Choroid plexus epithelial cell (primary cell): ENCODE measurements at regions not wholly inside any gene's neighbourhood (a gene's known extent, or its start where the extent isn't known, plus 50 kb on each side); places are given as distances from the start of the nearest gene placed in this dataset.
"Not testable (repeated sequence)": the region's sequence is repeated elsewhere in the genome, so short reads cannot be mapped to it uniquely, and the experiment has no call there.

Source experiments
- DNase-seq: peaks from one replicate; pipeline ENCODE4 v3.0.0-alpha.2; 2010; ENCODE audit warnings: low read depth
- H3K4me3 ChIP-seq: 2 replicates; pipeline ENCODE4 v1.5.1; 2011; ENCODE audit warnings: low read depth, mild to moderate bottlenecking, control low read depth, low read length, moderate library complexity
- TF ChIP-seq, protein P1 (sequence below): conservative IDR thresholded peaks from 2 replicates; pipeline ENCODE4 v1.5.1; 2011; ENCODE audit warnings: low read depth, mild to moderate bottlenecking, control low read depth, inconsistent platforms, low read length, moderate library complexity

DNA sequence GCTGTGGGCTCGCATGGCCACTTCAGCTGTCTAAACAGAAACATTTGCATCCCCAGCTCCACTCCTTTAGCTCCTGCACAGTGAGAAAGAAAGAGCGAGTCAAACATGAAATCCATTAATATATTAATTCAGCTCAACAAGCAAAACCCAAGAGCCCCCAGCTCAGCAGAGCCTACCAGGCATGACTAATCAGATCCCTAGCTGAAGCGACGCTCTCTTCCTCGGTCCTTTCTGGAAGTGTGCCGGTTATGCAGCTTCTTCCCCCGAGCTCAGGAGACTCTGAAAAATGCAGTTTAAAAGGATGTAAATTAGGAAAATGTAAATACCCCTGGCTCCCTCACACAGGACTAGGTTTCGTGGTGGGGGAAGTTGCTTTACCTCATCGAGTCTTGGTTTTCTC lies 221.5 kb downstream of the ANKRD30B start:
- H3K4me3 ChIP-seq: no peak overlapping the region
- DNase-seq: no peak
- TF ChIP-seq, protein P1, sequence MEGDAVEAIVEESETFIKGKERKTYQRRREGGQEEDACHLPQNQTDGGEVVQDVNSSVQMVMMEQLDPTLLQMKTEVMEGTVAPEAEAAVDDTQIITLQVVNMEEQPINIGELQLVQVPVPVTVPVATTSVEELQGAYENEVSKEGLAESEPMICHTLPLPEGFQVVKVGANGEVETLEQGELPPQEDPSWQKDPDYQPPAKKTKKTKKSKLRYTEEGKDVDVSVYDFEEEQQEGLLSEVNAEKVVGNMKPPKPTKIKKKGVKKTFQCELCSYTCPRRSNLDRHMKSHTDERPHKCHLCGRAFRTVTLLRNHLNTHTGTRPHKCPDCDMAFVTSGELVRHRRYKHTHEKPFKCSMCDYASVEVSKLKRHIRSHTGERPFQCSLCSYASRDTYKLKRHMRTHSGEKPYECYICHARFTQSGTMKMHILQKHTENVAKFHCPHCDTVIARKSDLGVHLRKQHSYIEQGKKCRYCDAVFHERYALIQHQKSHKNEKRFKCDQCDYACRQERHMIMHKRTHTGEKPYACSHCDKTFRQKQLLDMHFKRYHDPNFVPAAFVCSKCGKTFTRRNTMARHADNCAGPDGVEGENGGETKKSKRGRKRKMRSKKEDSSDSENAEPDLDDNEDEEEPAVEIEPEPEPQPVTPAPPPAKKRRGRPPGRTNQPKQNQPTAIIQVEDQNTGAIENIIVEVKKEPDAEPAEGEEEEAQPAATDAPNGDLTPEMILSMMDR: no peak

DNA sequence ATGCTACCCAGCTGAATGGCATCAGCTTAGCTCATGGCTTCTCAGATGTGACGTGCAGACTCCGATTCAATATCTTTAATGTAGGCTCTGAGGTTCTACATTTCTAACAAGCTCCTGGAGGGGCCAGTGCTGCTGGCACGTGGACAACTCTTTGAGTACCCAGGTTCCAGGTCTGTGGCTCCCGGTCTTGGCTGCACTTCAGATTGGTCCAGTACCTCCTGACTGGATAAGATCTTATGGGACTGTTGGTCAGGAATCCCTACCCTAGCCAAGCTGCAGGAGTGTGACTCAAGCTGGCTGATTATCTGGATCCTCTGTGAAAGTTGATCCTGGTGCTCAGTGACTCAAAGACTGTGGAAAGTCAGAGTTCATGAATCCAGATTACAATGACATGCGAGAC lies 222.1 kb downstream of the ANKRD30B start:
- DNase-seq: no peak

GRCh38 chr18:14971461-14972185 lies 223.7 kb downstream of the ANKRD30B start:
- no peak for DNase-seq
- no peak overlapping the region for H3K4me3 ChIP-seq
- TF ChIP-seq, protein P1: no peak

More for the DNA sequence above, 222.1 kb downstream of the ANKRD30B start:
- TF ChIP-seq, protein P1: no peak
- H3K4me3 ChIP-seq: no peak overlapping the region

DNA sequence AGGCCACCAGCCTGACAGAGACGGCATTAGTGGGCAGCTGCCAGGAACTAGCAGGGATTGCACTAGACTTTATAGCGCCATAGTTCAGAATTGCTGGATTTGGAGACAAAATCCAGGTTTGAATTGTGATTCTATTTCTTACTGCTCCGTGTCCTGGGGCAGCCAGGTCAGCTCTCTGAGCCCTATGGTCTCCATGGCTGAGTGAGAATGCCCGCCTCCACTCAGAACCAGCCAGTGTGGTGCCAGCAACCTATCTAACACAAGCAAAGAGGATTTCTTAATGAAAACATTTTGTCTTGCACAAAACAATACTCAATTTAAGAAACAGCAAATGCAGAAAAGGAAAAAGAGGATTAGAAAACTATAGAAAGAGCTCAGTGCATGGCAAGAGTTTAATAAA lies 225.4 kb downstream of the ANKRD30B start:
- not testable (repeated sequence) for H3K4me3 ChIP-seq

DNA sequence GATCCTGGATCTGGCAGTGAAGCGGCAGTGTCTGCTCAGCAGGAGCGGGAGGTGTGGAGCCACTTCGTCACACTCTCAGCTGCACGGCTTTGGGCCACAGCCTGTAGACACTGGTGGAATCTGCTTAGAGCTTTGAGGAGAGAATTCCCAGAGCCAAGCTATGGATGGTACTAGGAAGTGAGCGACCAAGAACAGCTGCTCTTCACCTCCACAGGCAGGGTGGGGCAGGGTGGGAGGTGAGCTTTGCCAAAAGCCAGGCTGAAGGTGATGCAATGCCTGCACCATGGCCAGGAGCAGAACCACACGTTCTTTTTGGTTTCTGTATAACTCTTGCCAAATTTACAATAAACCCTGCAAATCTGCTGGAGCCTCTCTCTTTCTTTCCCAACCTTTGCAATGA lies 226.1 kb downstream of the ANKRD30B start:
- H3K4me3 ChIP-seq: no peak overlapping the region
- TF ChIP-seq, protein P1: no peak
- no peak for DNase-seq

More for the DNA sequence above, 225.4 kb downstream of the ANKRD30B start:
- not testable (repeated sequence) for DNase-seq

DNA sequence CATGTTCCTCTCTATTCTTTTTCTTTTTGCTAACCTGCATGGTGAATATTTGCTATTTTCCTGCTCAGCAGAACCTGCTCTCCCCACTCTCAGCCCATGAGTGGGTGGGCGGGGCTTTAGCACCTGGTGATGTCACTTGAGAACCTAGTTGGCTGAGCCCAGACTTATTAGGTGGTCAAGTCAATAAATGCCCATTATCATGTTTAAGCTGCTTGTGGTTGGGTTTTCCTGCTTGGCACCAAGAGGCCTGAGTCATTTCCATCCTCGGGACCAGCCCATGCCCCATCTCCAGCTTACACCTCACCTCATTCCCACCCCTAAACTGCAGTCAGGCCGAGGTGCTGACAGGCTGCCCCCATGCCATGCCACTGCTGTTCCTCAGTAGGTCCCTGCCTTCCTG lies 226.6 kb downstream of the ANKRD30B start:
- no peak for DNase-seq
- TF ChIP-seq, protein P1: no peak

GRCh38 chr18:14975431-14975830 lies 227.5 kb downstream of the ANKRD30B start:
- no peak for DNase-seq
- H3K4me3 ChIP-seq: no peak overlapping the region

More for the DNA sequence above, 226.6 kb downstream of the ANKRD30B start:
- no peak overlapping the region for H3K4me3 ChIP-seq

More at GRCh38 chr18:14975431-14975830, 227.5 kb downstream of the ANKRD30B start:
- TF ChIP-seq, protein P1: no peak
